ENCODE measurements at regions not wholly inside any gene's neighbourhood (a gene's known extent, or its start where the extent isn't known, plus 50 kb on each side); places are given as distances from the start of the nearest gene placed in this dataset.

DNA sequence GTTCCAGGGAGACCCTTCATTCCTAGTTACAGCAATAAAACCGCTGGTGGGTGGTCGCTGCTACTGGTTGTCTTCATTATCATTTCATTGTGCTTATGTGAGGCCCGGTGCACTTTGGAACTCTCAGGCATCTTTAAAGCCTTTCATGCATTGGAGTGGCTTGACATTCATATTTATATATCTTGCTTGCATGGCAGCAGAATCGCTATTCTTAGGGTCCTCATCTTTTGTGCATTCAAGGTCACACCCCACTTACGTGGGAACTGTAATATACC is 110.1 kb downstream of the ZBTB18 start (continued):
- TF ChIP-seq, protein P1, sequence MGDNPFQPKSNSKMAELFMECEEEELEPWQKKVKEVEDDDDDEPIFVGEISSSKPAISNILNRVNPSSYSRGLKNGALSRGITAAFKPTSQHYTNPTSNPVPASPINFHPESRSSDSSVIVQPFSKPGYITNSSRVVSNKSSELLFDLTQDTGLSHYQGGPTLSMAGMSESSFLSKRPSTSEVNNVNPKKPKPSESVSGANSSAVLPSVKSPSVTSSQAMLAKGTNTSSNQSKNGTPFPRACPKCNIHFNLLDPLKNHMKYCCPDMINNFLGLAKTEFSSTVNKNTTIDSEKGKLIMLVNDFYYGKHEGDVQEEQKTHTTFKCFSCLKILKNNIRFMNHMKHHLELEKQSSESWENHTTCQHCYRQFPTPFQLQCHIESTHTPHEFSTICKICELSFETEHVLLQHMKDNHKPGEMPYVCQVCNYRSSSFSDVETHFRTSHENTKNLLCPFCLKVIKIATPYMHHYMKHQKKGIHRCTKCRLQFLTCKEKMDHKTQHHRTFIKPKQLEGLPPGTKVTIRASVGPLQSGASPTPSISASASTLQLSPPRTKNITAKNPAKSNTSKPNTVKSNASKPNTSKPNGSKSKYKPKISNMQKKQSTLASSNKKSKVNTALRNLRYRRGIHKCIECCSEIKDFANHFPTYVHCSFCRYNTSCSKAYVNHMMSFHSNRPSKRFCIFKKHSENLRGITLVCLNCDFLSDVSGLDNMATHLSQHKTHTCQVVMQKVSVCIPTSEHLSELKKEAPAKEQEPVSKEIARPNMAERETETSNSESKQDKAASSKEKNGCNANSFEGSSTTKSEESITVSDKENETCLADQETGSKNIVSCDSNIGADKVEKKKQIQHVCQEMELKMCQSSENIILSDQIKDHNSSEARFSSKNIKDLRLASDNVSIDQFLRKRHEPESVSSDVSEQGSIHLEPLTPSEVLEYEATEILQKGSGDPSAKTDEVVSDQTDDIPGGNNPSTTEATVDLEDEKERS (tag by site-specific recombination; IDR thresholded peaks at IDR 0.05) = no peak
- TF ChIP-seq ZBTB20 (tag by site-specific recombination; IDR thresholded peaks at IDR 0.05) (no peak), ZBTB26 (tag by site-specific recombination; optimal IDR thresholded peaks at IDR 0.05) (no peak)

DNA sequence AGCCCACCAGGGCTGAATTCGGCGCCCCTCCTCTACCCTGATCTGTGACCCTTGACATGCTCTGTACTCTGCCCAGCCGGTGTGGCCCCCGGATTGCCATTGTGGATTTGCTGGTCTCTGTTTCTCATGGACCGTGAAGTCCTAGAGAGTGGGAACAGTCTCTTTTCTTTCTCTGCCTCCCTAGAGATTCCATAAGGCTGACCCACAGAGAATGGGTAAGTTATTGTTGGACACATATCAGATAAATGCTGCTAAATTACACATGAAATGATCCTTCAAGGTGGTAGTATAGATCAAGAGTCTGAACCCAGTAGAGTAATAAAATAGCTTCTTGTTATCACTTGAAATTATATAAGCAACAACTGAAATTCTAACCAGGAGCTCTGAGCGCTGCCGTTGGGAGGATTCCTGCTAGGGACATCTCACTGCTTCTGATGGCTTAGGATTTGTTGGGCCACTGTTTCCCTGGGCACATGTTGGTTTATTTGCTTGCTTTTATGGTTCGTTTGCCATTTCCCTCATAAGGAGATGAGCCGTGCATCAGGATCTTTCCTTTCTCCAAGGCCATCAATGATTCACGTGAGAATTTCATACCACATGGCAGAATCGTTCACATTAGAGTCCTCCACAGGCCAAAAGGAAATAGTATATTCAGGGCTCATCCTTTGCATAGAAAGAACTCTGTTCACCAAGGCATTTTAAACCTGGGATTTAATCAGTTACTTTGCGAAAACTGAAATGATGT is 111.9 kb downstream of the ZBTB18 start:
- H3K4me3 ChIP-seq (ENCODE audit: low read depth, low read length) = no peak overlapping the region
- ChIA-PET POLR2A (no interaction called here), CTCF (interaction anchor here (0.7 kb wide), 1 partner anchor 408 kb away, joined by 3 read pairs; no protein-coding TSS in a partner anchor)
- no peaks in the 10 kb centered on the region for H3K36me3 ChIP-seq (ENCODE audit: control insufficient read depth in 2 of 2, insufficient read depth in 1 of 2, low read length in 2 of 2)
- H3K4me1 ChIP-seq (ENCODE audit: control insufficient read depth, insufficient read depth, low read length) = peaks cover 10% of the 10 kb centered on the region
- H3K27ac ChIP-seq (ENCODE audit: extremely low read depth, low read depth, low read length) = no peak overlapping the region
- H3K9me3 ChIP-seq (ENCODE audit: control insufficient read depth, insufficient read depth, low read depth, low read length) = no peaks in the 10 kb centered on the region
- no peak for TF ChIP-seq ZNF404 (tag by site-specific recombination; IDR thresholded peaks at IDR 0.05)
- TF ChIP-seq ZNF133 (tag by site-specific recombination; IDR thresholded peaks at IDR 0.05) = no peak
- no peak for TF ChIP-seq ZBTB49 (tag by site-specific recombination; IDR thresholded peaks at IDR 0.05; ENCODE audit: low read depth)
- TF ChIP-seq ZBTB1 (tag by site-specific recombination; IDR thresholded peaks at IDR 0.05) = no peak
- TF ChIP-seq ZNF837 (tag by site-specific recombination; IDR thresholded peaks at IDR 0.05) = no peak
- TF ChIP-seq ZNF664 (tag by site-specific recombination; IDR thresholded peaks at IDR 0.05) = no peak
- TF ChIP-seq ZNF211 (tag by site-specific recombination; IDR thresholded peaks at IDR 0.05; ENCODE audit: low read depth) = no peak
- TF ChIP-seq ZBTB10 (tag by site-specific recombination; IDR thresholded peaks at IDR 0.05) = no peak
- TF ChIP-seq MYNN (tag by site-specific recombination; IDR thresholded peaks at IDR 0.05; ENCODE audit: borderline replicate concordance) = no peak
- TF ChIP-seq, protein P2, sequence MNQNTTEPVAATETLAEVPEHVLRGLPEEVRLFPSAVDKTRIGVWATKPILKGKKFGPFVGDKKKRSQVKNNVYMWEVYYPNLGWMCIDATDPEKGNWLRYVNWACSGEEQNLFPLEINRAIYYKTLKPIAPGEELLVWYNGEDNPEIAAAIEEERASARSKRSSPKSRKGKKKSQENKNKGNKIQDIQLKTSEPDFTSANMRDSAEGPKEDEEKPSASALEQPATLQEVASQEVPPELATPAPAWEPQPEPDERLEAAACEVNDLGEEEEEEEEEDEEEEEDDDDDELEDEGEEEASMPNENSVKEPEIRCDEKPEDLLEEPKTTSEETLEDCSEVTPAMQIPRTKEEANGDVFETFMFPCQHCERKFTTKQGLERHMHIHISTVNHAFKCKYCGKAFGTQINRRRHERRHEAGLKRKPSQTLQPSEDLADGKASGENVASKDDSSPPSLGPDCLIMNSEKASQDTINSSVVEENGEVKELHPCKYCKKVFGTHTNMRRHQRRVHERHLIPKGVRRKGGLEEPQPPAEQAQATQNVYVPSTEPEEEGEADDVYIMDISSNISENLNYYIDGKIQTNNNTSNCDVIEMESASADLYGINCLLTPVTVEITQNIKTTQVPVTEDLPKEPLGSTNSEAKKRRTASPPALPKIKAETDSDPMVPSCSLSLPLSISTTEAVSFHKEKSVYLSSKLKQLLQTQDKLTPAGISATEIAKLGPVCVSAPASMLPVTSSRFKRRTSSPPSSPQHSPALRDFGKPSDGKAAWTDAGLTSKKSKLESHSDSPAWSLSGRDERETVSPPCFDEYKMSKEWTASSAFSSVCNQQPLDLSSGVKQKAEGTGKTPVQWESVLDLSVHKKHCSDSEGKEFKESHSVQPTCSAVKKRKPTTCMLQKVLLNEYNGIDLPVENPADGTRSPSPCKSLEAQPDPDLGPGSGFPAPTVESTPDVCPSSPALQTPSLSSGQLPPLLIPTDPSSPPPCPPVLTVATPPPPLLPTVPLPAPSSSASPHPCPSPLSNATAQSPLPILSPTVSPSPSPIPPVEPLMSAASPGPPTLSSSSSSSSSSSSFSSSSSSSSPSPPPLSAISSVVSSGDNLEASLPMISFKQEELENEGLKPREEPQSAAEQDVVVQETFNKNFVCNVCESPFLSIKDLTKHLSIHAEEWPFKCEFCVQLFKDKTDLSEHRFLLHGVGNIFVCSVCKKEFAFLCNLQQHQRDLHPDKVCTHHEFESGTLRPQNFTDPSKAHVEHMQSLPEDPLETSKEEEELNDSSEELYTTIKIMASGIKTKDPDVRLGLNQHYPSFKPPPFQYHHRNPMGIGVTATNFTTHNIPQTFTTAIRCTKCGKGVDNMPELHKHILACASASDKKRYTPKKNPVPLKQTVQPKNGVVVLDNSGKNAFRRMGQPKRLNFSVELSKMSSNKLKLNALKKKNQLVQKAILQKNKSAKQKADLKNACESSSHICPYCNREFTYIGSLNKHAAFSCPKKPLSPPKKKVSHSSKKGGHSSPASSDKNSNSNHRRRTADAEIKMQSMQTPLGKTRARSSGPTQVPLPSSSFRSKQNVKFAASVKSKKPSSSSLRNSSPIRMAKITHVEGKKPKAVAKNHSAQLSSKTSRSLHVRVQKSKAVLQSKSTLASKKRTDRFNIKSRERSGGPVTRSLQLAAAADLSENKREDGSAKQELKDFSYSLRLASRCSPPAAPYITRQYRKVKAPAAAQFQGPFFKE (tag by site-specific recombination; IDR thresholded peaks at IDR 0.05; ENCODE audit: borderline replicate concordance) = no peak
- TF ChIP-seq ZNF747 (tag by site-specific recombination; IDR thresholded peaks at IDR 0.05) = no peak
- no peak for TF ChIP-seq ZNF223 (tag by site-specific recombination; IDR thresholded peaks at IDR 0.05)
- no peak for TF ChIP-seq ZNF843 (tag by site-specific recombination; IDR thresholded peaks at IDR 0.05)
- no peak for TF ChIP-seq ZBTB6 (tag by site-specific recombination; IDR thresholded peaks at IDR 0.05)
- no peak for TF ChIP-seq ZNF112 (tag by site-specific recombination; IDR thresholded peaks at IDR 0.05)
- TF ChIP-seq SP2 (tag by site-specific recombination; IDR thresholded peaks at IDR 0.05) = no peak
- TF ChIP-seq SETDB1 (IDR thresholded peaks at IDR 0.05; ENCODE audit: insufficient read length, low read length) = no peak
